Endometrium (tissue), 2 donors: ENCODE measurements at regions not wholly inside any gene's neighbourhood (a gene's known extent, or its start where the extent isn't known, plus 50 kb on each side); places are given as distances from the start of the nearest gene placed in this dataset.
A peak's percentile ranks its signal among the peaks of the same experiment; 100 is the strongest.

Source experiments
- FAIRE-seq: peaks from 2 replicates; lab custom pipeline; 2012; peaks lifted over from hg19 to GRCh38; lab: Jason Lieb, UNC
- donor health status: control.
- donor health status: control.

DNA sequence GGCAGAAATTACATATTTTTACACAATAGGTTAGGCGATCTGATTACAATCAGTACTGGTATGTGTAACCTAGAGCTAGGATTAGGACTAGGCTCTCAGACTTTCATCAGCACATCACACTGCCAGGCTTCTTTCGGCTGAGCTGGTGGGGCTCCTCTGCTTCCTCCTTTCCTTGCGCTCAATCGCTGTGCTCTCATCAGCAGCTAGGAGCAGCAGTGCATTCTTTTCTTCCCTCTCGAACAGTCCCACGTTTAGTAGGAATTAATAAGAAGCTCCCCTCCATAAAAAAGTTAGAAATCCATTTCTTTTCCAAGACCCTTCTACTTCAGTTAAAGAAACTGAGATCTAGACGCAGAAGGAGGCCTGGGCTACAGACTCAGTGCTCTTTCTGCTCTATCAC lies 350.4 kb downstream of the SPRY1 start:
- no peak for FAIRE-seq

DNA sequence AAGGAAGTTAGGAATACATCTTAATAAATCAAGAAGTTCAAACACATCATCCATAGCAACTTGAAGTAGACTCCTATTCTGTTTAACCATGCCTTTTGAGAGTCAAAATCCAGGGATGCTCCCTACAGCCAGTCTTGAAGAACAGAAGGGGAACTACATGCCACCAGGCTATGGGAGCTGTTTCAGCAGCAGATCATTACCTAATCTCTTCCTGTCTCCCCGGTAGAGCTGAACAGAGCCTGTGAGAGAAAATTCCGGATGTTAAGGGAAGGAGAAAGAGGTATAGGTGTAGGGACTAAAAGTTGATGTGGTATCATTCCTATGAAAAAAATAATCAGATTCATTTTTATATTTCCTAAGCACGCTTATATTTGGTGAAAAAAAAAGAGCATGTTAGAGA lies 352.2 kb downstream of the SPRY1 start:
- no peak for FAIRE-seq

DNA sequence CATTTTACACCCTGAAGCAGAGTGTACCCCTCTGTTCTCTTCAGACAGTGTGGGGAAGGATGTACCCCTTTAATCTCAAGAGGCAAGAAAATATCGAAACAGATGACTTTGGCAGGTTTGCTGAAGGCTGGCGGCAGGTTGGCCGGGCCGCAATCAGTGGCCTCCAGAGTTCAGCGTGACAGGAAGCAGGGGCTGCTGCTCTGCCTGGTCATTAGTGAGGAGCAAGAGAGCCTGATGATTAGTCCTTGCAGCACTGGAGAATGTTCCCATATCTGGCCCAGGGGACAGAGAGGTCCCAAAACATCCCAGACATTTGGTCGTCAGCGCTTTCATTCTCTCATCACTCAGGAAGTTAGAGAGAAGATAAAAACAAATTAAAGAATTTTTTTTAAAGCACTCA lies 352.8 kb downstream of the SPRY1 start:
- FAIRE-seq = no peak

DNA sequence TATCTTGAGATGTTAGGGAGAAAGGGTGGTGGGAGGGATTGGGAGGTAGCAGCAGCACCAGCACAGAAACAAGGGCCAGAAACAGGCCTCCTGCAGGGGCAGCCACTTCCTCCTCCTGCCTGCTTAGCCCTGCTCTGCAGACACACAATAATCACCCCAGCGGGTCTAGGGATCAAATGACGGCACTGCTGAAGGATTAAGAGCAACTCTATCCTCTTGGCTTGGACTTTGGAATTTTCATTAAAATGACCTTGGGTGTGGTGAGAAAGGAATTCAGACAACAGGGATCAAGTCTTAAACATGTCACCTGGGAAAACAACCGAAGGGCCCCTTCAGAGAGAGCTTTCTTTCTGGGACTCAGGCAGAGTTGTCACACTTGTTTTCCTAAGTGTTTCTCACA lies 353.4 kb downstream of the SPRY1 start:
- FAIRE-seq = no peak

GRCh38 chr4:123755655-123756054 lies 359.1 kb downstream of the SPRY1 start:
- no peak for FAIRE-seq

DNA sequence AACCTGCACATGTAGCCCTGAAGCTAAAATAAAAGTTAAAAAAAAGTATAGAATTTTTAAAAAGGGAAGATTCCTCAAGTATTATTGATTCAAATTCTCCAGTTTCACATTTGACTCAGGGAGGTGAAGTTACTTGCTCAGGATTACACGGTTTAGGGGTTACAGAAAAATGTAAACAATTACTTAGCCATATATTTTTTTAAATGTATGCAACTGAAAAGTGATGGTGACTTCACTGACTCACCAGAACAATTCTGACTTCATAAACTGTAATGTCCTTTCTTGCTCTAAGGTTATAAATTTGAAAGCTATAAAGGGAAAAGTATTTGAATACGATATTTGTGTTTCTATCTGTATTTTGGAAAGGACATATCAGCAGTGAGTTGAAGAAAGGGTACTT lies 371.2 kb downstream of the SPRY1 start:
- FAIRE-seq = no peak

DNA sequence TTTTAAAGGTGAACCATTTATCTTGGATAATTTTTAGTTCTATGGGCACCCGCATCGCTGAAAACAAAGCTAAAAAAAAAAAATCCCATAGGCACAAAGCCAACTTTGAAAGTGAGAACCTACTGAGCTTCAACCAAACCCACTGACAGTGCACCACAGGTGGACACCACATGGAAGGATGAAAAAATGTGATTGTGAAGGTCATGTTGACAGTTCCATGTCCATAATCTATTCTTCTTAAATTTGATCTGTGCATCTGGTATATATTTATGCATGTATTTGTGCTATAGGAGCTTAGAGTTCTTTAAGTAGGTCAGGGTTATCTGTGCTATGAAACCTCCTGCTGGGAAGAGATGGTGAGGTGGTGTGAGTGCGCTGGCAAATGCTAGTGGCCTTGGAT lies 374.3 kb downstream of the SPRY1 start:
- no peak for FAIRE-seq

DNA sequence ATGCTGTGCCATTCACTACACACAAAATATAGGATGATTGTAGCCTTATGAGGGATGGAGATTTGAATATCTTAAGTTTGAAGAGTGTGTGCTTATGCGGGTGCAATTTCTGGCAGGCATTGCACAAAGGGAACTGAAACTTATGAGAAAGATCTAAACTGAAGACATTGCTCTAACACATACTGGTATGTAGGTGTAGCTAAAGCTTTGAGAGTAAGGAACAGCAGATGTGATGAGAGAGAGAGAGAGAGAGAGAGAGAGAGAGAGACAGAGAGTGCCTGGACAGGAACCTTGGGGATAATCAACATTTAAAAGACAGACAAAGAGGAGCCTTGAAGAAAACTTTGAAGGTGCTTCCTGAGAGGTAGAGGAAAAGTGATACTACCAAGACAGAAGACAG lies 379.7 kb downstream of the SPRY1 start:
- no peak for FAIRE-seq

DNA sequence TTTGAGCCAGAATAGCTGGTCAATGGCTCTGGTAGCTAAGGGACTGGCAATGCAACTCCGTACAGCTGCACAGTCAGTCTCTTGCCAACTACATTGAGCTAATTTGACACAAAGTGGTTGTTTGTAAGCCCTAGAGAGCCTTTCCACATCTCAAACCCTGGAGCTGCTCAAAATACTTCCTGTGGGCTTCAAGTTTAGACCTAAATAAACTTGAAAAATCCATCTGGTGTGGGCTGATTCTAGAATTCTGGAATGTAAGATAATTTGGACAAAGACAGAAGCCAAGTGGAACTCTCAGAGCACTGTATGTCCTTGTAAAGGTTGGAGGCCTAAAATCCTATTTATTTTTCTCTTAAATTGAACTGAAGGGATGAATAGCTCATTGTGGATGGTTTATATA lies 380.8 kb downstream of the SPRY1 start:
- FAIRE-seq = no peak

- no peak for FAIRE-seq
Measured at GRCh38 chr4:123783151-123783790, 386.7 kb downstream of the SPRY1 start.

DNA sequence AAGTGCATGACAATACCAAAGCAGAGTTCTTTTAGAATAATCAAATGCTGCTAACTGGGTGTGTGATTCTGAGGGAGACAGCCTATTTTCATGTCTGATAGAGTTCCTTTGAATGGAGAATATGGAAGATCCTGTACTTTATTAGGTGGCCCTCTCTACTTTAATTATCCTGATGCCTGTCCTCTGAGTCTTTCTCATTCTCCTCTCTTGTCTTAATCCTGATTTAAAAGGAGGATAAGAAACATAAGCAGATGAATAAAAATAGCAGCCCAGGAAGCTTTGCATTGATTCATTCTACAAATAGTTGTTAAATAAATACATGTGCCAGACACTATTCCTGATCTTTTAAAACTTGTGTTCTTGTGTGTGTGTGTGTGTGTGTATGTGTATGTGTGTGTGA lies 387.3 kb downstream of the SPRY1 start:
- FAIRE-seq = no peak

GRCh38 chr4:123784626-123785025 lies 388.0 kb downstream of the SPRY1 start:
- FAIRE-seq = peak; percentile 97

DNA sequence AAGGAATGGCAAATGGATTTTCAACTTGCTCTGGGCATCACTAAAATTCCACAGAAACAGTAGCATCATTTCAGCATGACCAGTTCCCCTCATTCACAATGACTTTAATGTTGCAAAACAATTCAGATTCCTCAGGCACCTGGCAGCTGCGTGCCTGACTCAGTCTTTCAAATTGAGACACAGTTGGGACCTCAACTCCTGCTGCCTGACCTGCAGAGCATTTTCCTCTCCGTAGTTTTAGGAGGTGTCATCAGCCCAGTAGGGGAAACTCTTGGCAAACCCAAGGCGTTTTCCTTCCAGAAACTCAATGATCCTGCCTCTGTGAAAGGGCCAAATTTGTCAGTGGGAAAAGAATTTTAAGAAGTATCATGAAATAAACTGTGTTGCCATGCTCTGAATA lies 388.9 kb downstream of the SPRY1 start:
- FAIRE-seq = no peak

GRCh38 chr4:123786163-123786915 lies 389.7 kb downstream of the SPRY1 start:
- FAIRE-seq = peak; percentile 90

DNA sequence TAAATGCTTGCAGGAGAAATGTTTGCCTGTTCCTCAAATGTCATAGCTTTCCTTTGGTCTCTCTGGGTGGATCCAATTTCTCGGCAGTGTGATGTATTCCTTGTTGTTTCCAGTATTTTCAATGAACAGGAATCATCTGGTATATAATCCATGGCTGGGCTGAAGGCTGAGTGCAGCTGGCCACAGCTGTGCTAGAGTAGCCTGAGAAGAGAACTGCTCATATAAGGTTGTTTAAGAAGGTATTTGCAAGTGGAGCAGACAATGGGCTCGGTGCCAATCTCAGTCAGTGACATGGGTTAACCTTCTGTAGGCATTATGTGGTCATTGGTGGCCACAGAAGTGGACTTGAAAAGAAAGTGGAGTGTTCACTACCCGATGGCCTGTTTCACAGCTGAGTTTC lies 390.3 kb downstream of the SPRY1 start:
- FAIRE-seq = no peak

GRCh38 chr4:123787512-123788080 lies 391.0 kb downstream of the SPRY1 start:
- no peak for FAIRE-seq

DNA sequence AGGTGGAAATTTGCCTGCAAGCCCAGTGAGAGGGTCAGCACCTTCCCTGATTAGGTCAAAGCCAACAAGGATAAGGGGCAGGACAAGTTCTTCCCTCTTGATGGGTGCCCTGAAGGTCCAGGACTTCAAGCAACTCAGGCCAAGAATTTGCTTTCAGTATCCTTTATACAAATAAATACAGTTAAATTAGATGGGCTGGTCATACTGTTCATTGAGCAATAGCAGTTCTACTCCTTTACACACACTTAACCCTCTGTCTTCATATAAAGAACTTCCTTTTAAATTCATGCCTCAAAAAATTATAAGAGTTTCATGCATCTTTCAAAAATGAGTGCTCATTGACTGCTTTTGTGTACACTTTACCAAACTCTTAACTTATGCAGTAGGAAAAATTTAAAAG lies 392.0 kb downstream of the SPRY1 start:
- FAIRE-seq = no peak

DNA sequence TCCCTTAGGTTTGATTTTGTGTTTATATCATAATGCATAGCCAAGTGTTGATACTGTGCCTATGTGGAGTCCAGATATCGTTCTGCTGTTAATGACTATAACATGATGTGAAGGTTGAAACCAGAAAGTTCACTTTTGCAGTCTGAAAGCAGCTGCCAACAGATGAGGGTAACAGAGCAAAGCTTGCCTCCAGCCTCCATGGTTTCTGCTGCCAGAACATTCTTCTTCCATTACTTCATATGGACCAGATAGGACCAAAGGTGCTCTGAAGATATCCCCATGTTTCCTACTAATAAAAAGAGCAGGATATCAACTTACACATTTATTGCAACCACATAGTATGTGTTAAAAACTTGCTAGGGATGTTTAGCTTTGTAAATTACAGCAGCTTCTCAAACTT lies 394.1 kb downstream of the SPRY1 start:
- FAIRE-seq = no peak

DNA sequence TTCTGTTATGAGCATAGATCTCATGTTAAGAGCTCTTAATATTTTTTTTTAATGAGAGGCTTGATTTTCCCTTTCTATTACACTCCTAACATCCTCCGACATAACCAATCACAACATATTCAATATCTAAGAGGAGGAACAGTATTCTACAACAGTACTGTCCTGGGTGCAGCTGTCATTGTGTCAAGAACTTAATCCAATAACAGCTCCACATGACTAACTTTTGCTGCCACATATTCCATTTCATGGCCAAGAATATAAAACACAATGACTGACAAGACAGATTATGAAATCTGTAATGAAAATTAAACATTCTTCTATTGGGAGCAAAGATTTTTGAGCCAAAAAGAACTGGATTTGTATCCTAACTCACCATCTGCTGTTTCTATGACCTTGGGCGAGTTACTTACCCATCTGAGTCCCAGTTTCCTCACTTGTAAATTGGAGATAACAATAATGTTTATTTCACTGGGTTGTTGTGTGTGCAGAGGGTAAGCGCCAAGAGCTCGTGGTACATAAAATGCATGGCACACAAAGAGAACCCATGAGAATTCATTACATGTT lies 405.6 kb downstream of the SPRY1 start:
- no peak for FAIRE-seq

DNA sequence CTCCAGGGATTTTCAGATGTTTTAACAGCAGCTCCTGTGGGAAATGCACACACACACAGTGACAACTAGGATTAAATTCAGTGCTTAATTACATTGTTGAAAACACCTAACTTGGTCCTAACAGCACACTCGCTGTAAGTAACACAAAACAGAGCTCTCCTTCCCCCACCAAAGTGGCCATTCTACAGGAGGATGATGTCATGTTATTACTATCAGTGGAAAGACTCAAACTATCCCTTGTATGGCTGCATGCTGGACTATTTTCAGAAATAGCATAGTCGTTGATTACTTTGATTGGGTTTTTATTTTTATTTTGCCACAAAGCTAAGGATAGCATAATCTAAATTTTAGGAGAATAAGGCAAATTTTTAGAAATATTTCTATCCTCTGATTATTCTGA lies 406.3 kb downstream of the SPRY1 start:
- FAIRE-seq = no peak

- FAIRE-seq = no peak
Measured at GRCh38 chr4:123804196-123804721, 407.7 kb downstream of the SPRY1 start.

DNA sequence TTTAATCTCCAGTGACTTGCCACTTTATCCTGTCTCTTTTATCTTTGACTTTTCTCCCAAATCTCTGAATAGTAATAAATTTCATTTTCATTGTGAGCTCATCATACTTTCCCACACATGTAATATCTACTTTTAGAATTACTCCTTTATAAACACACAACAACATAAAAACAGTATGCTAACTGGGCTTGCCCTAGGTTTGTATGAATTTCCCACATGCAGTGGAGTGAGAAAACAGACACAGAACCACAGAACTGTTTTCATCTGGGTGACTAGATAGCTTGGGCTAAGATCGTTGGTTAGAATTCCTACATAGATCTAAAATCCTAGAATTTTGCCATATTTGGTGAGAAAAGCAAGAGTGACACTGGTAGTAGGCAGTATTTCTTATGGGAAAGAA lies 409.5 kb downstream of the SPRY1 start:
- FAIRE-seq = peak; percentile 57

- no peak for FAIRE-seq
Measured at GRCh38 chr4:123807187-123807586, 410.6 kb downstream of the SPRY1 start.
